Small intestine (tissue), 7 donors: ENCODE measurements at regions not wholly inside any gene's neighbourhood (a gene's known extent, or its start where the extent isn't known, plus 50 kb on each side); places are given as distances from the start of the nearest gene placed in this dataset.

Experiments
- DNase-seq, 2 donors: peaks; one replicate each; pipeline versions ENCODE4 v3.0.0 to v3.0.0-alpha.2; 2013
- FAIRE-seq: peaks from 2 replicates; lab custom pipeline; 2012; peaks lifted over from hg19 to GRCh38; lab: Jason Lieb, UNC
- H3K27ac ChIP-seq, 3 donors: one replicate each; pipeline ENCODE4 v1.5.1; 2013; ENCODE audit warnings: low read length in 2 of 3, mild to moderate bottlenecking in 2 of 3, control low read depth in 1 of 3, inconsistent platforms in 1 of 3, low read depth in 1 of 3, moderate library complexity in 1 of 3
- H3K27me3 ChIP-seq, 3 donors: one replicate each; pipeline ENCODE4 v1.6.1; 2013; ENCODE audit warnings: low read length in 3 of 3, inconsistent platforms in 1 of 3; ENCODE audit not compliant: control insufficient read depth in 3 of 3, insufficient read depth in 3 of 3
- H3K36me3 ChIP-seq, 3 donors: one replicate each; pipeline ENCODE4 v1.6.1; 2013; ENCODE audit warnings: low read length in 3 of 3, inconsistent platforms in 1 of 3, low read depth in 1 of 3, mild to moderate bottlenecking in 1 of 3, moderate library complexity in 1 of 3; ENCODE audit not compliant: control insufficient read depth in 3 of 3, insufficient read depth in 2 of 3
- H3K4me1 ChIP-seq, 3 donors: one replicate each; pipeline ENCODE4 v1.6.1; 2013; ENCODE audit warnings: low read length in 2 of 3, inconsistent platforms in 1 of 3, low read depth in 1 of 3, mild to moderate bottlenecking in 1 of 3, moderate library complexity in 1 of 3; ENCODE audit not compliant: control insufficient read depth in 3 of 3, insufficient read depth in 2 of 3
- H3K4me3 ChIP-seq, 3 donors: one replicate each; pipeline ENCODE4 v1.5.1; 2013; ENCODE audit warnings: low read length in 3 of 3, control low read depth in 1 of 3, inconsistent platforms in 1 of 3, low read depth in 1 of 3, mild to moderate bottlenecking in 1 of 3, moderate library complexity in 1 of 3
- H3K9me3 ChIP-seq, 2 donors: one replicate each; pipeline ENCODE4 v1.6.1; 2013; ENCODE audit warnings: low read depth in 1 of 2, low read length in 1 of 2; ENCODE audit not compliant: control insufficient read depth in 2 of 2, insufficient read depth in 1 of 2
- WGBS, 3 donors: extraction: QIAGEN DNeasy Blood & Tissue Kit; methylation state at CpG; one replicate each; pipeline ENCODE4 v1.1.7; 2013; 5-methylcytosine and 5-hydroxymethylcytosine counted together
- donor health status: healthy with polysubstance abuse.
- donor health status: control.
- donor health status: control.
- donor health status: Bipolar disorder and iron deficiency.
- donor health status: healthy.

- DNase-seq (peak in 1 of 2 donors; percentile 71), FAIRE-seq (no peak)
- no peaks in the 10 kb centered on the region for H3K27me3 ChIP-seq
- no peaks in the 10 kb centered on the region for H3K36me3 ChIP-seq
- no peak overlapping the region for H3K4me3 ChIP-seq
- H3K27ac ChIP-seq: peak overlapping the region in 1 of 3 donors; percentile 25
- no peaks in the 10 kb centered on the region for H3K9me3 ChIP-seq
- H3K4me1 ChIP-seq: peaks cover 0 to 11% (median 0%) of the 10 kb centered on the region in 3 donors
- 37 to 75% (median 58%) methylated on average over 5 of the region's 5 CpGs for WGBS, 3 donors
These were observed 361.3 kb downstream of the ZNF521 start for GRCh38 chr18:24990671-24991134.

- Histone ChIP-seq H3K9me3 (no peaks in the 10 kb centered on the region), H3K27ac (peak overlapping the region in 1 of 3 donors; percentile 25), H3K4me1 (peaks cover 0 to 11% (median 0%) of the 10 kb centered on the region in 3 donors), H3K4me3 (no peak overlapping the region), H3K36me3 (no peaks in the 10 kb centered on the region), H3K27me3 (no peaks in the 10 kb centered on the region)
- 76 to 81% (median 80%) methylated on average over 14 of the region's 14 CpGs for WGBS, 3 donors
- FAIRE-seq: no peak
- DNase-seq: no peak
These were observed 360.6 kb downstream of the ZNF521 start for GRCh38 chr18:24991141-24992060.

GRCh38 chr18:24992491-24992890 is 359.5 kb downstream of the ZNF521 start:
- no peaks in the 10 kb centered on the region for H3K36me3 ChIP-seq
- H3K27ac ChIP-seq: no peak overlapping the region
- WGBS, 3 donors: 93 to 100% (median 100%) methylated on average over 2 of the region's 2 CpGs
- no peak for DNase-seq
- H3K4me1 ChIP-seq: peaks cover 0 to 11% (median 0%) of the 10 kb centered on the region in 3 donors
- H3K4me3 ChIP-seq: no peak overlapping the region
- no peaks in the 10 kb centered on the region for H3K9me3 ChIP-seq
- H3K27me3 ChIP-seq: no peaks in the 10 kb centered on the region
- FAIRE-seq: no peak

- H3K4me3 ChIP-seq: no peak overlapping the region
- H3K27me3 ChIP-seq: no peaks in the 10 kb centered on the region
- no peak for FAIRE-seq
- H3K36me3 ChIP-seq: no peaks in the 10 kb centered on the region
- H3K27ac ChIP-seq: no peak overlapping the region
- no peaks in the 10 kb centered on the region for H3K9me3 ChIP-seq
- no peak for DNase-seq
- peaks cover 0 to 11% (median 0%) of the 10 kb centered on the region in 3 donors for H3K4me1 ChIP-seq
- 74 to 79% (median 75%) methylated on average over 6 of the region's 6 CpGs for WGBS, 3 donors
These were observed 358.3 kb downstream of the ZNF521 start for GRCh38 chr18:24993628-24994027.

- WGBS, 3 donors: 82 to 88% (median 87%) methylated on average over 4 of the region's 4 CpGs
- no peak overlapping the region for H3K4me3 ChIP-seq
- H3K4me1 ChIP-seq: peaks cover 0 to 7% (median 0%) of the 10 kb centered on the region in 3 donors
- no peak overlapping the region for H3K27ac ChIP-seq
- DNase-seq (no peak), FAIRE-seq (no peak)
- H3K27me3 ChIP-seq: no peaks in the 10 kb centered on the region
- H3K9me3 ChIP-seq: peaks cover 1 to 2% of the 10 kb centered on the region in 2 donors
- H3K36me3 ChIP-seq: no peaks in the 10 kb centered on the region
These were observed 356.9 kb downstream of the ZNF521 start for GRCh38 chr18:24995056-24995455.

GRCh38 chr18:24995755-24996154 is 356.2 kb downstream of the ZNF521 start:
- DNase-seq: no peak
- Histone ChIP-seq H3K27me3 (no peaks in the 10 kb centered on the region), H3K9me3 (peaks cover 1 to 2% of the 10 kb centered on the region in 2 donors), H3K4me3 (no peak overlapping the region), H3K27ac (no peak overlapping the region), H3K4me1 (peaks cover 0 to 7% (median 0%) of the 10 kb centered on the region in 3 donors), H3K36me3 (no peaks in the 10 kb centered on the region)
- FAIRE-seq: no peak
- 73 to 91% (median 89%) methylated on average over 2 of the region's 2 CpGs for WGBS, 3 donors

GRCh38 chr18:24999650-25000267 is 352.2 kb downstream of the ZNF521 start:
- Histone ChIP-seq H3K27me3 (peaks cover 0 to 2% (median 0%) of the 10 kb centered on the region in 3 donors), H3K4me1 (no peaks in the 10 kb centered on the region), H3K27ac (no peak overlapping the region), H3K36me3 (no peaks in the 10 kb centered on the region), H3K9me3 (peaks cover 1 to 2% of the 10 kb centered on the region in 2 donors), H3K4me3 (no peak overlapping the region)
- DNase-seq (no peak), FAIRE-seq (no peak)
- WGBS, 3 donors: 88 to 92% (median 92%) methylated on average over 3 of the region's 3 CpGs

- Histone ChIP-seq H3K27ac (no peak overlapping the region), H3K4me1 (no peaks in the 10 kb centered on the region), H3K27me3 (peaks cover 0 to 2% (median 0%) of the 10 kb centered on the region in 3 donors), H3K9me3 (peaks cover 1 to 2% of the 10 kb centered on the region in 2 donors), H3K4me3 (no peak overlapping the region), H3K36me3 (no peaks in the 10 kb centered on the region)
- WGBS, 3 donors: 74 to 84% (median 83%) methylated on average over 2 of the region's 2 CpGs
- no peak for DNase-seq
- FAIRE-seq: no peak
These were observed 350.2 kb downstream of the ZNF521 start for GRCh38 chr18:25001803-25002202.
